Ovary (tissue), 1 donor: ENCODE measurements at regions not wholly inside any gene's neighbourhood (a gene's known extent, or its start where the extent isn't known, plus 50 kb on each side); places are given as distances from the start of the nearest gene placed in this dataset.

Source experiments
- EP300 ChIP-seq: sonication (generic); formaldehyde crosslinking; IDR thresholded peaks from one replicate; pipeline ENCODE4 v1.6.1; 2017; ENCODE audit warnings: antibody characterized with exemption
- POLR2A ChIP-seq: fragments of 450-650 bp; IDR thresholded peaks from one replicate; pipeline ENCODE4 v1.6.1; 2017; ENCODE audit warnings: antibody characterized with exemption, mild to moderate bottlenecking, moderate library complexity

GRCh38 chr5:89499787-89500186 lies 616.8 kb upstream of the MEF2C start:
- TF ChIP-seq EP300 = no peak
- TF ChIP-seq POLR2A = no peak
